ENCODE measurements at regions not wholly inside any gene's neighbourhood (a gene's known extent, or its start where the extent isn't known, plus 50 kb on each side); places are given as distances from the start of the nearest gene placed in this dataset.

GRCh38 chr2:129766374-129766993 lies 213.0 kb upstream of the RAB6C start:
- Histone ChIP-seq H3F3A (ENCODE audit: insufficient read depth, low read length) (no peaks in the 10 kb centered on the region), H4K20me1 (ENCODE audit: insufficient read depth, low read length) (no peaks in the 10 kb centered on the region), H2AFZ (ENCODE audit: low read length) (no peak overlapping the region), H3K4me2 (ENCODE audit: low read depth, low read length) (no peak overlapping the region), H3K4me1 (ENCODE audit: low read length) (no peaks in the 10 kb centered on the region), H3K9me2 (replicated peaks; ENCODE audit: insufficient read depth, low read length) (no peaks in the 10 kb centered on the region), H3K9ac (ENCODE audit: low read length) (no peak overlapping the region), H3K79me2 (ENCODE audit: low read length) (no peaks in the 10 kb centered on the region), H3K4me3 (ENCODE audit: low read length) (no peak overlapping the region), H3K36me3 (replicated peaks; ENCODE audit: insufficient read depth, low read length) (no peaks in the 10 kb centered on the region), H3K9me3 (replicated peaks; ENCODE audit: insufficient read depth, low read length) (no peaks in the 10 kb centered on the region), H3K27me3 (replicated peaks; ENCODE audit: insufficient read depth, low read length) (no peaks in the 10 kb centered on the region), H3K27ac (ENCODE audit: low read length) (no peak overlapping the region)
- TF ChIP-seq EZH2 (optimal IDR thresholded peaks at IDR 0.05; ENCODE audit: low read depth, low read length) (no peak), EZH2phosphoT487 (IDR thresholded peaks at IDR 0.05; ENCODE audit: low read length) (no peak)
- TF ChIP-seq, protein P1, sequence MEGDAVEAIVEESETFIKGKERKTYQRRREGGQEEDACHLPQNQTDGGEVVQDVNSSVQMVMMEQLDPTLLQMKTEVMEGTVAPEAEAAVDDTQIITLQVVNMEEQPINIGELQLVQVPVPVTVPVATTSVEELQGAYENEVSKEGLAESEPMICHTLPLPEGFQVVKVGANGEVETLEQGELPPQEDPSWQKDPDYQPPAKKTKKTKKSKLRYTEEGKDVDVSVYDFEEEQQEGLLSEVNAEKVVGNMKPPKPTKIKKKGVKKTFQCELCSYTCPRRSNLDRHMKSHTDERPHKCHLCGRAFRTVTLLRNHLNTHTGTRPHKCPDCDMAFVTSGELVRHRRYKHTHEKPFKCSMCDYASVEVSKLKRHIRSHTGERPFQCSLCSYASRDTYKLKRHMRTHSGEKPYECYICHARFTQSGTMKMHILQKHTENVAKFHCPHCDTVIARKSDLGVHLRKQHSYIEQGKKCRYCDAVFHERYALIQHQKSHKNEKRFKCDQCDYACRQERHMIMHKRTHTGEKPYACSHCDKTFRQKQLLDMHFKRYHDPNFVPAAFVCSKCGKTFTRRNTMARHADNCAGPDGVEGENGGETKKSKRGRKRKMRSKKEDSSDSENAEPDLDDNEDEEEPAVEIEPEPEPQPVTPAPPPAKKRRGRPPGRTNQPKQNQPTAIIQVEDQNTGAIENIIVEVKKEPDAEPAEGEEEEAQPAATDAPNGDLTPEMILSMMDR (IDR thresholded peaks at IDR 0.05; ENCODE audit: low read length): no peak
- DNase-seq: no peak

GRCh38 chr2:129767346-129768035 lies 212.0 kb upstream of the RAB6C start:
- no peaks in the 10 kb centered on the region for H4K20me1 ChIP-seq (ENCODE audit: insufficient read depth, low read length)
- H3K27ac ChIP-seq (ENCODE audit: low read length): no peak overlapping the region
- TF ChIP-seq EZH2 (optimal IDR thresholded peaks at IDR 0.05; ENCODE audit: low read depth, low read length) (no peak), EZH2phosphoT487 (IDR thresholded peaks at IDR 0.05; ENCODE audit: low read length) (no peak)
- TF ChIP-seq, protein P1 (IDR thresholded peaks at IDR 0.05; ENCODE audit: low read length): no peak
- H2AFZ ChIP-seq (ENCODE audit: low read length): no peak overlapping the region
- no peak overlapping the region for H3K4me3 ChIP-seq (ENCODE audit: low read length)
- H3F3A ChIP-seq (ENCODE audit: insufficient read depth, low read length): no peaks in the 10 kb centered on the region
- H3K9me2 ChIP-seq (replicated peaks; ENCODE audit: insufficient read depth, low read length): no peaks in the 10 kb centered on the region
- no peaks in the 10 kb centered on the region for H3K4me1 ChIP-seq (ENCODE audit: low read length)
- no peaks in the 10 kb centered on the region for H3K79me2 ChIP-seq (ENCODE audit: low read length)
- H3K9ac ChIP-seq (ENCODE audit: low read length): no peak overlapping the region
- H3K27me3 ChIP-seq (replicated peaks; ENCODE audit: insufficient read depth, low read length): no peaks in the 10 kb centered on the region
- DNase-seq: no peak
- no peaks in the 10 kb centered on the region for H3K36me3 ChIP-seq (replicated peaks; ENCODE audit: insufficient read depth, low read length)
- H3K4me2 ChIP-seq (ENCODE audit: low read depth, low read length): no peak overlapping the region
- no peaks in the 10 kb centered on the region for H3K9me3 ChIP-seq (replicated peaks; ENCODE audit: insufficient read depth, low read length)

DNA sequence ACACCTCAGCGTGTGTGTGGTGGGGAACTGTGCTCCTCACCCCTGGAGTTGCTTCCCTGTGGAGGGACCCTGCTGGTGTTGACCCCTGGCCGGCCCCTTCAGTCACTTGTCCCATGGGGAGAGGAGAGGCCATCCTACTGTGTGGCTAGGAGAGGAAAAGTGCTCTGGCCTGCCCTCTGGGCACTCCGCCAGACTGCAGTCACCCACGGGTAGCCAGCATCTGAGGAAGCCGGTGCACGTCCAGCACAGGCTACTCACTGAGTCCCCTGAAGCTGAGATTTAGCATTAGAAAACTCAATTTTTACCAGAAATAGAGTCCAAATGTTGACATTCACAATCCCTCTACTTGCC lies 211.5 kb upstream of the RAB6C start:
- Histone ChIP-seq H3K4me2 (ENCODE audit: low read depth, low read length) (no peak overlapping the region), H3K27me3 (replicated peaks; ENCODE audit: insufficient read depth, low read length) (no peaks in the 10 kb centered on the region), H4K20me1 (ENCODE audit: insufficient read depth, low read length) (no peaks in the 10 kb centered on the region), H3K79me2 (ENCODE audit: low read length) (no peaks in the 10 kb centered on the region), H2AFZ (ENCODE audit: low read length) (no peak overlapping the region), H3K9me3 (replicated peaks; ENCODE audit: insufficient read depth, low read length) (no peaks in the 10 kb centered on the region), H3K4me1 (ENCODE audit: low read length) (no peaks in the 10 kb centered on the region), H3K36me3 (replicated peaks; ENCODE audit: insufficient read depth, low read length) (no peaks in the 10 kb centered on the region), H3K4me3 (ENCODE audit: low read length) (no peak overlapping the region), H3K9me2 (replicated peaks; ENCODE audit: insufficient read depth, low read length) (no peaks in the 10 kb centered on the region), H3K27ac (ENCODE audit: low read length) (no peak overlapping the region), H3K9ac (ENCODE audit: low read length) (no peak overlapping the region), H3F3A (ENCODE audit: insufficient read depth, low read length) (no peaks in the 10 kb centered on the region)
- DNase-seq: no peak
- TF ChIP-seq EZH2phosphoT487 (IDR thresholded peaks at IDR 0.05; ENCODE audit: low read length) (no peak), EZH2 (optimal IDR thresholded peaks at IDR 0.05; ENCODE audit: low read depth, low read length) (no peak)
- TF ChIP-seq, protein P1 (IDR thresholded peaks at IDR 0.05; ENCODE audit: low read length): no peak
